ENCODE measurements at regions not wholly inside any gene's neighbourhood (a gene's known extent, or its start where the extent isn't known, plus 50 kb on each side); places are given as distances from the start of the nearest gene placed in this dataset.

GRCh38 chr3:152891678-152892077 is 56.7 kb downstream of the P2RY1 start:
- 90 to 100% methylated on average over 1 of the region's 1 CpG for WGBS, 2 donors (ENCODE audit: low coverage in 1 of 2)
- Histone ChIP-seq H3K9me3 (no peaks in the 10 kb centered on the region), H3K36me3 (no peaks in the 10 kb centered on the region), H3K4me1 (no peaks in the 10 kb centered on the region), H3K4me3 (no peak overlapping the region), H3K27ac (no peak overlapping the region), H3K27me3 (no peaks in the 10 kb centered on the region)
- TF ChIP-seq EP300 (IDR thresholded peaks at IDR 0.05) (no peak), POLR2A (IDR thresholded peaks at IDR 0.05) (no peak), POLR2AphosphoS5 (IDR thresholded peaks at IDR 0.05) (no peak), CTCF (IDR thresholded peaks at IDR 0.05) (no peak)
- no peak for ATAC-seq

GRCh38 chr3:152892446-152892845 is 57.5 kb downstream of the P2RY1 start:
- no peaks in the 10 kb centered on the region for H3K36me3 ChIP-seq

GRCh38 chr3:152893647-152894046 is 58.7 kb downstream of the P2RY1 start:
- TF ChIP-seq EP300 (IDR thresholded peaks at IDR 0.05) (no peak), CTCF (IDR thresholded peaks at IDR 0.05) (no peak), POLR2AphosphoS5 (IDR thresholded peaks at IDR 0.05) (no peak), POLR2A (IDR thresholded peaks at IDR 0.05) (no peak)
- H3K36me3 ChIP-seq = no peaks in the 10 kb centered on the region
- H3K9me3 ChIP-seq = no peaks in the 10 kb centered on the region
- no peaks in the 10 kb centered on the region for H3K4me1 ChIP-seq
- no peaks in the 10 kb centered on the region for H3K27me3 ChIP-seq
- no peak overlapping the region for H3K4me3 ChIP-seq
- H3K27ac ChIP-seq = no peak overlapping the region
- ATAC-seq = no peak
- 43 to 59% methylated on average over 3 of the region's 3 CpGs for whole genome bisulfite sequencing, 2 donors (ENCODE audit: low coverage in 1 of 2)

More at GRCh38 chr3:152892446-152892845, 57.5 kb downstream of the P2RY1 start:
- no peak overlapping the region for H3K4me3 ChIP-seq
- H3K4me1 ChIP-seq = no peaks in the 10 kb centered on the region
- no peak for TF ChIP-seq POLR2A (IDR thresholded peaks at IDR 0.05)
- TF ChIP-seq EP300 (IDR thresholded peaks at IDR 0.05) = no peak
- TF ChIP-seq CTCF (IDR thresholded peaks at IDR 0.05) = no peak
- no peak for TF ChIP-seq POLR2AphosphoS5 (IDR thresholded peaks at IDR 0.05)
- ATAC-seq = no peak
- no peaks in the 10 kb centered on the region for H3K27me3 ChIP-seq
- H3K9me3 ChIP-seq = no peaks in the 10 kb centered on the region
- H3K27ac ChIP-seq = no peak overlapping the region

- Histone ChIP-seq H3K4me1 (no peaks in the 10 kb centered on the region), H3K27me3 (no peaks in the 10 kb centered on the region), H3K9me3 (no peaks in the 10 kb centered on the region), H3K27ac (no peak overlapping the region), H3K36me3 (no peaks in the 10 kb centered on the region), H3K4me3 (no peak overlapping the region)
- 85 to 93% methylated on average over 2 of the region's 2 CpGs for WGBS, 2 donors (ENCODE audit: low coverage in 1 of 2)
- TF ChIP-seq POLR2AphosphoS5 (IDR thresholded peaks at IDR 0.05) (no peak), EP300 (IDR thresholded peaks at IDR 0.05) (no peak), CTCF (IDR thresholded peaks at IDR 0.05) (no peak), POLR2A (IDR thresholded peaks at IDR 0.05) (no peak)
- no peak for ATAC-seq
These were observed 64.4 kb downstream of the P2RY1 start for GRCh38 chr3:152899306-152899705.

DNA sequence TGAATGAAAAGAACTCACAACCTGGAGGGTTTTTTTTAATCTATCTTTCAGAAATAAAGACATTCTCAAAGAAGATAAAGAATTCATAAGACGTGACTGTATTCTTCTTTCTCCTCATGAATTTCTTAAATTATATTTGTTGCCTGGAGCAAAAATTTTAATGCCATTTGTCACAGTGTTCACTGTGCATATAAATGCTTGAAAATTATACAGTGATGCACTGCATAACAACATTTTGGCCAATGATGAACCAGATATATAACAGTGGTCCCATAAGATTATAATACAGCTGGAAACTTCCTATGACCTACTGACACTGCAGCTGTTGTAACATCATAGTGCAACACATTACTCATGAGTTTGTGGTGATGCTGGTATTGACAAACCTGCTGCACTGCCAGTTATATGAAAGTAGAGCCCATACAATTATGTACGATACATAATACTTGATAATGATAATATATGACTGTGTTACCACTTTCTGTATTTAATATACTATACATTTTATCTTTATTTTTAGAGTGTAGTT is 67.3 kb downstream of the P2RY1 start:
- 89 to 92% methylated on average over 2 of the region's 2 CpGs for WGBS, 2 donors (ENCODE audit: low coverage in 1 of 2)
- Histone ChIP-seq H3K4me1 (no peaks in the 10 kb centered on the region), H3K27me3 (no peaks in the 10 kb centered on the region), H3K9me3 (peaks cover 0 to 6% (median 0%) of the 10 kb centered on the region in 3 donors), H3K4me3 (no peak overlapping the region), H3K36me3 (no peaks in the 10 kb centered on the region), H3K27ac (no peak overlapping the region)
- TF ChIP-seq POLR2A (IDR thresholded peaks at IDR 0.05) (no peak), CTCF (IDR thresholded peaks at IDR 0.05) (no peak), POLR2AphosphoS5 (IDR thresholded peaks at IDR 0.05) (no peak), EP300 (IDR thresholded peaks at IDR 0.05) (no peak)
- no peak for ATAC-seq
